ENCODE measurements at regions not wholly inside any gene's neighbourhood (a gene's known extent, or its start where the extent isn't known, plus 50 kb on each side); places are given as distances from the start of the nearest gene placed in this dataset.

DNA sequence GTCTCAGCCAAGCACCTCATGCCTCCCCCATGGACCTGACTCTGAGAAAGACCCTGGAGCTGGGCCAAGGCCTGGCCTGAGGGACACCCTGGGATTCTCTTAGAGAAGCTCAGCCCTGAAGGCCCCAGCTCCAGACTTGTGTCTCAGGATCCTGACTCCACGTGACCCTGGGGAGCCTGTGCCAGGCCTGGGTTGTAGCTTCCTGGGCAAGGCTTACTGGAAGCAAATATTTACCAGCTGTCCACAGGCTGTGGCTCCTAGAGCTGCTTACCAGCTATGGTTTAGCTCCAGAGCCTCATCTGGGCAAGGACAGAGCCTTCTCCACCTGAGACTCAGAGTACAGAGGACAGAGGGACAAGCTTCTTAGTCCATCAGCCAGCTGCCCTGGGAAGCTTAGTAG lies 61.0 kb upstream of the CEACAM8 start:
- no peak overlapping the region for H3K4me2 ChIP-seq (ENCODE audit: insufficient read depth in 1 of 2, low read depth in 2 of 2, low read length in 2 of 2)
- no peak for FAIRE-seq
- H3K18ac ChIP-seq (ENCODE audit: extremely low read depth, low read length), result no peak overlapping the region
- no peak overlapping the region for H3K9ac ChIP-seq (replicated peaks in 1 of 4; ENCODE audit: extremely low read depth in 1 of 4, low read depth in 3 of 4, low read length in 3 of 4)
- H2BK5ac ChIP-seq (ENCODE audit: low read depth, low read length), result no peak overlapping the region
- peaks cover 87 to 90% of the 10 kb centered on the region in 2 experiments for H3K9me3 ChIP-seq (ENCODE audit: insufficient read depth in 2 of 2, low read depth in 1 of 2, low read length in 1 of 2)
- H3K79me1 ChIP-seq (ENCODE audit: low read depth, low read length), result no peaks in the 10 kb centered on the region
- H3K56ac ChIP-seq (replicated peaks; ENCODE audit: insufficient read length, low read depth, low read length), result no peak overlapping the region
- no peaks in the 10 kb centered on the region for H3K4me1 ChIP-seq (replicated peaks in 1 of 4; ENCODE audit: control insufficient read depth in 3 of 4, insufficient read depth in 4 of 4, low read length in 3 of 4)
- H4K8ac ChIP-seq (ENCODE audit: extremely low read depth, insufficient read depth, low read length), result no peak overlapping the region
- no peak overlapping the region for H3K4ac ChIP-seq (replicated peaks; ENCODE audit: insufficient read length, low read depth, low read length)
- H3K14ac ChIP-seq (ENCODE audit: insufficient read length), result no peak overlapping the region
- no peak for DNase-seq (ENCODE audit: low read depth in 1 of 2, low spot score in 2 of 2)
- H2BK120ac ChIP-seq (replicated peaks; ENCODE audit: low read depth, low read length), result no peak overlapping the region
- H2BK15ac ChIP-seq (ENCODE audit: low read length), result no peak overlapping the region
- no peaks in the 10 kb centered on the region; a peak in 1 of 8 replicates for H3K36me3 ChIP-seq (ENCODE audit: control insufficient read depth in 2 of 4, insufficient read depth in 4 of 4, low read length in 3 of 4)
- H3K23me2 ChIP-seq (ENCODE audit: low read depth, low read length), result no peaks in the 10 kb centered on the region
- H3K4me3 ChIP-seq (ENCODE audit: extremely low read depth in 1 of 4, insufficient read depth in 2 of 4, low read depth in 3 of 4, low read length in 4 of 4), result no peak overlapping the region
- CTCF ChIA-PET (ENCODE audit: partially characterized antibody), result interaction anchor here (1.1 to 1.4 kb wide), 2 partner anchors 21 to 216 kb away, joined by 3 read pairs; no protein-coding TSS in a partner anchor
- no peaks in the 10 kb centered on the region for H3K27me3 ChIP-seq (replicated peaks in 1 of 4; ENCODE audit: control insufficient read depth in 3 of 4, extremely low read depth in 1 of 4, insufficient read depth in 3 of 4, low read length in 3 of 4)
- POLR2A ChIA-PET (ENCODE audit: partially characterized antibody), result no interaction called here
- WGBS, 2 experiments (ENCODE audit: extremely low coverage in 1 of 2, insufficient coverage in 1 of 2, insufficient read length in 1 of 2, insufficient replicate concordance in 2 of 2, low coverage in 1 of 2, low lambda C conversion rate in 2 of 2, missing lambda C conversion rate in 1 of 2), result 50% methylated on average over 1 of the region's 1 CpG; no CpG with 5 or more reads in 1 of the 2 experiments
- H4K5ac ChIP-seq (ENCODE audit: insufficient read length, low read depth, low read length), result no peak overlapping the region
- no peak overlapping the region for H2AFZ ChIP-seq (ENCODE audit: low read length)
- no peak overlapping the region for H3K23ac ChIP-seq (ENCODE audit: insufficient read length)
- no peak overlapping the region for H2BK12ac ChIP-seq (ENCODE audit: low read depth, low read length)
- no peaks in the 10 kb centered on the region for H3K79me2 ChIP-seq (ENCODE audit: control insufficient read depth in 1 of 2, insufficient read depth in 2 of 2, low read length in 2 of 2)
- H2BK20ac ChIP-seq (ENCODE audit: low read length), result no peak overlapping the region
- no peak overlapping the region for H4K91ac ChIP-seq (replicated peaks; ENCODE audit: insufficient read length, low read length)
- H4K20me1 ChIP-seq (replicated peaks in 1 of 2; ENCODE audit: control insufficient read depth in 1 of 2, insufficient read depth in 2 of 2, low read length in 2 of 2), result no peaks in the 10 kb centered on the region
- H2AK5ac ChIP-seq (ENCODE audit: low read depth, low read length), result no peak overlapping the region
- no peak overlapping the region for H3K27ac ChIP-seq (ENCODE audit: low read depth, low read length)
- no peak for TF ChIP-seq FOSL1 (IDR thresholded peaks at IDR 0.05; ENCODE audit: insufficient read depth, low read depth, low read length)
- TF ChIP-seq ZNF274 (IDR thresholded peaks at IDR 0.05; ENCODE audit: borderline replicate concordance, extremely low read depth, low read length), result no peak
- no peak for TF ChIP-seq TEAD4 (IDR thresholded peaks at IDR 0.05; ENCODE audit: low read depth, low read length)
- no peak for TF ChIP-seq POLR2AphosphoS5 (IDR thresholded peaks at IDR 0.05; ENCODE audit: low read depth, low read length)
- TF ChIP-seq RAD21 (IDR thresholded peaks at IDR 0.05 in 1 of 2, conservative IDR thresholded peaks at IDR 0.05 in 1 of 2; ENCODE audit: low read depth in 2 of 2, low read length in 2 of 2), result no peak
- no peak for TF ChIP-seq MAFK (IDR thresholded peaks at IDR 0.05; ENCODE audit: low read depth, low read length)
- TF ChIP-seq CBX5 (IDR thresholded peaks at IDR 0.05; ENCODE audit: low read depth, low read length), result no peak
- TF ChIP-seq JUND (IDR thresholded peaks at IDR 0.05; ENCODE audit: low read length), result no peak
- TF ChIP-seq, protein P1, sequence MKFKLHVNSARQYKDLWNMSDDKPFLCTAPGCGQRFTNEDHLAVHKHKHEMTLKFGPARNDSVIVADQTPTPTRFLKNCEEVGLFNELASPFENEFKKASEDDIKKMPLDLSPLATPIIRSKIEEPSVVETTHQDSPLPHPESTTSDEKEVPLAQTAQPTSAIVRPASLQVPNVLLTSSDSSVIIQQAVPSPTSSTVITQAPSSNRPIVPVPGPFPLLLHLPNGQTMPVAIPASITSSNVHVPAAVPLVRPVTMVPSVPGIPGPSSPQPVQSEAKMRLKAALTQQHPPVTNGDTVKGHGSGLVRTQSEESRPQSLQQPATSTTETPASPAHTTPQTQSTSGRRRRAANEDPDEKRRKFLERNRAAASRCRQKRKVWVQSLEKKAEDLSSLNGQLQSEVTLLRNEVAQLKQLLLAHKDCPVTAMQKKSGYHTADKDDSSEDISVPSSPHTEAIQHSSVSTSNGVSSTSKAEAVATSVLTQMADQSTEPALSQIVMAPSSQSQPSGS (IDR thresholded peaks at IDR 0.05; ENCODE audit: low read length), result no peak
- no peak for TF ChIP-seq SAP30 (IDR thresholded peaks at IDR 0.05; ENCODE audit: insufficient read depth, insufficient replicate concordance, low read length)
- no peak for TF ChIP-seq CTBP2 (IDR thresholded peaks at IDR 0.05; ENCODE audit: borderline replicate concordance, insufficient read depth, insufficient read length, low read length)
